ENCODE measurements at regions not wholly inside any gene's neighbourhood (a gene's known extent, or its start where the extent isn't known, plus 50 kb on each side); places are given as distances from the start of the nearest gene placed in this dataset.
"Not testable (repeated sequence)": the region's sequence is repeated elsewhere in the genome, so short reads cannot be mapped to it uniquely, and the experiment has no call there.

- DNase-seq (ENCODE audit: low read depth in 2 of 2): no peak
Measured at GRCh38 chr9:31255211-31255610, 1129.2 kb upstream of the ACO1 start.

- DNase-seq (ENCODE audit: low read depth in 2 of 2): no peak
Measured at GRCh38 chr9:31259824-31260223, 1124.6 kb upstream of the ACO1 start.

- no peak for DNase-seq (ENCODE audit: low read depth in 2 of 2)
Measured at GRCh38 chr9:31272456-31273295, 1111.8 kb upstream of the ACO1 start.

GRCh38 chr9:31275419-31275818 lies 1109.0 kb upstream of the ACO1 start:
- no peak for DNase-seq (ENCODE audit: low read depth in 2 of 2)

GRCh38 chr9:31290731-31291130 lies 1093.7 kb upstream of the ACO1 start:
- no peak for DNase-seq (ENCODE audit: low read depth in 2 of 2)

GRCh38 chr9:31302620-31303418 lies 1081.6 kb upstream of the ACO1 start:
- DNase-seq (ENCODE audit: low read depth in 2 of 2): no peak

GRCh38 chr9:31304576-31304975 lies 1079.9 kb upstream of the ACO1 start:
- peak; percentile 69 to 90 for DNase-seq (ENCODE audit: low read depth in 2 of 2)

- peak in 1 of 2 donors; percentile 49 for DNase-seq (ENCODE audit: low read depth in 2 of 2)
Measured at GRCh38 chr9:31314241-31314640, 1070.2 kb upstream of the ACO1 start.

- no peak for DNase-seq (ENCODE audit: low read depth in 2 of 2)
Measured at GRCh38 chr9:31320494-31320893, 1063.9 kb upstream of the ACO1 start.

GRCh38 chr9:31321256-31321655 lies 1063.2 kb upstream of the ACO1 start:
- DNase-seq (ENCODE audit: low read depth in 2 of 2): no peak

GRCh38 chr9:31321686-31322085 lies 1062.8 kb upstream of the ACO1 start:
- no peak for DNase-seq (ENCODE audit: low read depth in 2 of 2)

GRCh38 chr9:31323726-31324444 lies 1060.6 kb upstream of the ACO1 start:
- DNase-seq (ENCODE audit: low read depth in 2 of 2): peak in 1 of 2 donors; percentile 7

- DNase-seq (ENCODE audit: low read depth in 2 of 2): no peak
Measured at GRCh38 chr9:31325778-31326177, 1058.7 kb upstream of the ACO1 start.

GRCh38 chr9:31326883-31327282 lies 1057.6 kb upstream of the ACO1 start:
- DNase-seq (ENCODE audit: low read depth in 2 of 2): not testable (repeated sequence)

GRCh38 chr9:31334837-31335528 lies 1049.5 kb upstream of the ACO1 start:
- DNase-seq (ENCODE audit: low read depth in 2 of 2): peak in 1 of 2 donors; percentile 5

- DNase-seq (ENCODE audit: low read depth in 2 of 2): peak; percentile 89
Measured at GRCh38 chr9:31335529-31336234, 1048.8 kb upstream of the ACO1 start.

GRCh38 chr9:31336386-31336785 lies 1048.1 kb upstream of the ACO1 start:
- DNase-seq (ENCODE audit: low read depth in 2 of 2): peak; percentile 42 to 65

GRCh38 chr9:31336841-31337240 lies 1047.6 kb upstream of the ACO1 start:
- DNase-seq (ENCODE audit: low read depth in 2 of 2): no peak

- peak; percentile 58 to 86 for DNase-seq (ENCODE audit: low read depth in 2 of 2)
Measured at GRCh38 chr9:31347082-31347617, 1037.3 kb upstream of the ACO1 start.

- no peak for DNase-seq (ENCODE audit: low read depth in 2 of 2)
Measured at GRCh38 chr9:31355159-31355882, 1029.1 kb upstream of the ACO1 start.
